ENCODE measurements at regions not wholly inside any gene's neighbourhood (a gene's known extent, or its start where the extent isn't known, plus 50 kb on each side); places are given as distances from the start of the nearest gene placed in this dataset.

- TF ChIP-seq EZH2 (IDR thresholded peaks at IDR 0.05; ENCODE audit: low read depth, low read length, severe bottlenecking), result no peak
- TF ChIP-seq, protein P1, sequence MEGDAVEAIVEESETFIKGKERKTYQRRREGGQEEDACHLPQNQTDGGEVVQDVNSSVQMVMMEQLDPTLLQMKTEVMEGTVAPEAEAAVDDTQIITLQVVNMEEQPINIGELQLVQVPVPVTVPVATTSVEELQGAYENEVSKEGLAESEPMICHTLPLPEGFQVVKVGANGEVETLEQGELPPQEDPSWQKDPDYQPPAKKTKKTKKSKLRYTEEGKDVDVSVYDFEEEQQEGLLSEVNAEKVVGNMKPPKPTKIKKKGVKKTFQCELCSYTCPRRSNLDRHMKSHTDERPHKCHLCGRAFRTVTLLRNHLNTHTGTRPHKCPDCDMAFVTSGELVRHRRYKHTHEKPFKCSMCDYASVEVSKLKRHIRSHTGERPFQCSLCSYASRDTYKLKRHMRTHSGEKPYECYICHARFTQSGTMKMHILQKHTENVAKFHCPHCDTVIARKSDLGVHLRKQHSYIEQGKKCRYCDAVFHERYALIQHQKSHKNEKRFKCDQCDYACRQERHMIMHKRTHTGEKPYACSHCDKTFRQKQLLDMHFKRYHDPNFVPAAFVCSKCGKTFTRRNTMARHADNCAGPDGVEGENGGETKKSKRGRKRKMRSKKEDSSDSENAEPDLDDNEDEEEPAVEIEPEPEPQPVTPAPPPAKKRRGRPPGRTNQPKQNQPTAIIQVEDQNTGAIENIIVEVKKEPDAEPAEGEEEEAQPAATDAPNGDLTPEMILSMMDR (IDR thresholded peaks at IDR 0.05; ENCODE audit: control extremely low read depth in 1 of 3, insufficient read depth in 1 of 3, low read depth in 1 of 3, low read length in 3 of 3), result no peak
- no peak for TF ChIP-seq CHD1 (IDR thresholded peaks at IDR 0.05; ENCODE audit: low read depth, low read length)
These were observed 397.1 kb upstream of the CDH20 start (continued) for GRCh38 chr18:60936101-60936500.

All from H1 (cell line).